Trophoblast cell (in vitro differentiated cells and primary cell): ENCODE measurements at regions not wholly inside any gene's neighbourhood (a gene's known extent, or its start where the extent isn't known, plus 50 kb on each side); places are given as distances from the start of the nearest gene placed in this dataset.

Experiments used
- DNase-seq, 2 donors: peaks; one replicate each; pipeline ENCODE4 v3.0.0-alpha.2; 2016
- H2AFZ ChIP-seq: 2 replicates; pipeline ENCODE4 v1.6.1; 2013; ENCODE audit warnings: low read length, moderate library complexity, mild to moderate bottlenecking; ENCODE audit not compliant: insufficient read depth, poor library complexity
- H2AK5ac ChIP-seq: 2 replicates; pipeline ENCODE4 v1.6.1; 2013; ENCODE audit warnings: mild to moderate bottlenecking, low read length
- H2BK120ac ChIP-seq: 2 replicates; pipeline ENCODE4 v1.6.1; 2013; ENCODE audit warnings: low read length, mild to moderate bottlenecking, moderate library complexity; ENCODE audit not compliant: insufficient read depth, poor library complexity
- H2BK12ac ChIP-seq: 2 replicates; pipeline ENCODE4 v1.6.1; 2013; ENCODE audit warnings: mild to moderate bottlenecking, low read length, moderate library complexity
- H2BK5ac ChIP-seq: 2 replicates; pipeline ENCODE4 v1.6.1; 2013; ENCODE audit warnings: low read length, low read depth, moderate library complexity, mild to moderate bottlenecking; ENCODE audit not compliant: poor library complexity
- H3K14ac ChIP-seq: 2 replicates; pipeline ENCODE4 v1.6.1; 2013; ENCODE audit warnings: mild to moderate bottlenecking, low read length
- H3K18ac ChIP-seq: 2 replicates; pipeline ENCODE4 v1.6.1; 2013; ENCODE audit warnings: mild to moderate bottlenecking, low read length
- H3K23ac ChIP-seq: 2 replicates; pipeline ENCODE4 v1.6.1; 2013; ENCODE audit warnings: low read length
- H3K27ac ChIP-seq: 2 replicates; pipeline ENCODE4 v1.5.1; 2013; ENCODE audit warnings: low read depth, mild to moderate bottlenecking, inconsistent platforms, low read length, moderate library complexity
- H3K27me3 ChIP-seq: 2 replicates; pipeline ENCODE4 v1.6.1; 2013; ENCODE audit warnings: inconsistent platforms, mild to moderate bottlenecking, low read length, moderate library complexity; ENCODE audit not compliant: insufficient read depth
- H3K36me3 ChIP-seq, 2 experiments: 1 replicate in 1 of 2; 2 replicates in 1 of 2; pipeline ENCODE4 v1.6.1; 2013; ENCODE audit warnings: low read length in 2 of 2, mild to moderate bottlenecking in 2 of 2, moderate library complexity in 1 of 2; ENCODE audit not compliant: insufficient read depth in 2 of 2, control insufficient read depth in 1 of 2
- H3K4ac ChIP-seq: 2 replicates; pipeline ENCODE4 v1.6.1; 2013; ENCODE audit warnings: low read depth, mild to moderate bottlenecking, low read length, moderate library complexity
- H3K4me1 ChIP-seq, 2 experiments: 1 replicate in 1 of 2; 2 replicates in 1 of 2; pipeline ENCODE4 v1.6.1; 2013; ENCODE audit warnings: low read length in 2 of 2, mild to moderate bottlenecking in 2 of 2, moderate library complexity in 1 of 2; ENCODE audit not compliant: insufficient read depth in 2 of 2, control insufficient read depth in 1 of 2
- H3K4me2 ChIP-seq: 2 replicates; pipeline ENCODE4 v1.6.1; 2013; ENCODE audit warnings: inconsistent platforms, mild to moderate bottlenecking, low read length, moderate library complexity
- H3K4me3 ChIP-seq: 2 replicates; pipeline ENCODE4 v1.5.1; 2013; ENCODE audit warnings: mild to moderate bottlenecking, low read depth, low read length, inconsistent platforms
- H3K79me1 ChIP-seq: one replicate; pipeline ENCODE4 v1.6.1; 2013; ENCODE audit warnings: low read length
- H3K79me2 ChIP-seq: 2 replicates; pipeline ENCODE4 v1.6.1; 2013; ENCODE audit warnings: low read length, mild to moderate bottlenecking; ENCODE audit not compliant: control insufficient read depth, insufficient read depth, poor library complexity
- H3K9ac ChIP-seq: 2 replicates; pipeline ENCODE4 v1.6.1; 2013; ENCODE audit warnings: mild to moderate bottlenecking, low read length
- H3K9me3 ChIP-seq: 2 replicates; pipeline ENCODE4 v1.6.1; 2013; ENCODE audit warnings: low read depth, mild to moderate bottlenecking, control low read depth, inconsistent platforms, low read length; ENCODE audit not compliant: insufficient read depth
- H4K12ac ChIP-seq: 2 replicates; pipeline ENCODE4 v1.6.1; 2013; ENCODE audit warnings: low read depth, mild to moderate bottlenecking, low read length, moderate library complexity
- H4K8ac ChIP-seq: 2 replicates; pipeline ENCODE4 v1.6.1; 2013; ENCODE audit warnings: low read depth, mild to moderate bottlenecking, low read length, moderate library complexity
- H4K91ac ChIP-seq: one replicate; pipeline ENCODE4 v1.6.1; 2013; ENCODE audit warnings: low read depth, mild to moderate bottlenecking, low read length, moderate library complexity
- WGBS: extraction: QIAGEN DNeasy Blood & Tissue Kit; methylation state at CpG from one replicate; pipeline ENCODE4 v1.1.7; 2013; ENCODE audit warnings: missing lambda C conversion rate; ENCODE audit not compliant: insufficient read length, insufficient coverage; ENCODE audit errors: extremely low coverage; 5-methylcytosine and 5-hydroxymethylcytosine counted together

DNA sequence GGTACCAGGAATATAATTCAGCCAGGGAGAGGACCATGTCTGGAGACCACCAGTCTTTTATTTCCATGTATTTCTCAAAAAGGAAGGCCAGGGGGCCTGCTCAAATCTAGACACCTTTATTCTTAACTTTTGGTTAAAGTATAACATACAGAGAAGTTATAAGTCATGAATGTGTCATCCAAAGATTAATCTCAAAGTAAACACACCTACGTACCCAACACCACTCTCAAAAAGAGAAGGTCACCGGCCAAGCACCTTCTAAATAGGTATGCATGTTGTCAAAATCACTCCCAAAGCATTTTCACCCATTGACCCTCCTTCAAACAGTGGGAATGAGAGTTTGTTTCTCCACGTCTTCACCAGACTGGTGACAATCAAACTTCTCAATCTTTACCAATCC, 60.0 kb upstream of the FZD10 start:
- no peak for DNase-seq
- Histone ChIP-seq H3K4ac (no peak overlapping the region), H3K27me3 (no peaks in the 10 kb centered on the region), H2BK12ac (no peak overlapping the region), H2BK120ac (no peak overlapping the region), H3K4me2 (no peak overlapping the region), H3K18ac (no peak overlapping the region), H3K14ac (no peak overlapping the region), H3K79me1 (no peaks in the 10 kb centered on the region), H2AFZ (no peak overlapping the region), H3K9me3 (no peaks in the 10 kb centered on the region), H4K91ac (no peak overlapping the region), H3K36me3 (no peaks in the 10 kb centered on the region), H3K9ac (no peak overlapping the region), H3K79me2 (no peaks in the 10 kb centered on the region), H3K23ac (no peak overlapping the region), H3K4me3 (no peak overlapping the region), H2BK5ac (no peak overlapping the region), H2AK5ac (no peak overlapping the region), H3K4me1 (peaks cover 10 to 11% of the 10 kb centered on the region in 2 experiments), H4K8ac (no peak overlapping the region), H3K27ac (no peak overlapping the region), H4K12ac (no peak overlapping the region)
- no CpG with 5 or more reads among the region's 3 CpGs for WGBS

DNA sequence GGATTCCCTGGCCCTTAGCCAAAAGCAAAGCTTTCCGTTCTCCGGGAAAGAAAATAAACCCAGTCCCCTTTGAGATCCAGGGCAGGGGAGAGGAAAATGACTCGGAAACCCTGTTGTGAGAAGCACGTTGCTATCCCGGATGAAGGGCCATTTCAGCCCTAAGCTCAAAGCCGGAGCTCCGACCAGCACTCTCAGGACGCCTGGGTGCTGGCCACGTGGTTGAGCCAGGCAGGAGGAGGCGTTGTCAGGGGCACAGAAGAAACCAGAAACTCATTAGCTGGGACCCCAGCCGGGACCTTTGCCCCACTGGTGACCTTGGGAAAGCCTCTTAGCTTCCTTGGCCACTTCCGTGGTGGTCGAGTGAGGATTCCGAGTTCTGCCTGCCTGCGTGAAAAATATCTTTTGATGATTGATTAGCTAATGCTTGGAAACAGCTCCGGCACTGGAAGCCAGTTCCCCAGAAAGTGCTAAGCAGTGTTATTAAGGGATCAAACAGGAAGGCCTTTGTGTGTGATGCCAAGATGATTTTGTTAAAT, 57.6 kb upstream of the FZD10 start:
- WGBS = no CpG with 5 or more reads among the region's 16 CpGs
- no peak overlapping the region for H3K27ac ChIP-seq
- no peaks in the 10 kb centered on the region for H3K79me2 ChIP-seq

GRCh38 chr12:130109062-130109945, 53.0 kb upstream of the FZD10 start:
- Histone ChIP-seq H3K36me3 (no peaks in the 10 kb centered on the region), H2BK12ac (no peak overlapping the region), H4K12ac (no peak overlapping the region), H3K27ac (no peak overlapping the region), H4K8ac (no peak overlapping the region), H3K14ac (no peak overlapping the region), H3K4me2 (no peak overlapping the region), H3K23ac (no peak overlapping the region), H3K4me3 (no peak overlapping the region), H3K4me1 (peaks cover 0 to 3% of the 10 kb centered on the region in 2 experiments), H2AK5ac (no peak overlapping the region), H3K27me3 (no peaks in the 10 kb centered on the region), H3K9me3 (peaks cover 3% of the 10 kb centered on the region), H3K79me1 (no peaks in the 10 kb centered on the region), H3K4ac (no peak overlapping the region), H3K18ac (no peak overlapping the region), H2BK5ac (no peak overlapping the region), H3K9ac (no peak overlapping the region), H2AFZ (no peak overlapping the region), H4K91ac (no peak overlapping the region), H3K79me2 (no peaks in the 10 kb centered on the region), H2BK120ac (no peak overlapping the region)
- no peak for DNase-seq
- no CpG with 5 or more reads among the region's 16 CpGs for WGBS

More for the DNA sequence above, 57.6 kb upstream of the FZD10 start:
- H3K4me3 ChIP-seq = no peak overlapping the region
- H3K23ac ChIP-seq = no peak overlapping the region
- H2BK120ac ChIP-seq = no peak overlapping the region
- no peak overlapping the region for H3K18ac ChIP-seq
- H4K91ac ChIP-seq = no peak overlapping the region
- no peak overlapping the region for H4K12ac ChIP-seq
- H2BK5ac ChIP-seq = no peak overlapping the region
- H4K8ac ChIP-seq = no peak overlapping the region
- peaks cover 3% of the 10 kb centered on the region for H3K9me3 ChIP-seq
- H3K14ac ChIP-seq = no peak overlapping the region
- H3K4me2 ChIP-seq = no peak overlapping the region
- no peaks in the 10 kb centered on the region for H3K79me1 ChIP-seq
- DNase-seq = no peak
- no peaks in the 10 kb centered on the region for H3K36me3 ChIP-seq
- H2AK5ac ChIP-seq = no peak overlapping the region
- H3K9ac ChIP-seq = no peak overlapping the region
- no peaks in the 10 kb centered on the region for H3K27me3 ChIP-seq
- no peaks in the 10 kb centered on the region for H3K4me1 ChIP-seq
- H2BK12ac ChIP-seq = no peak overlapping the region
- no peak overlapping the region for H3K4ac ChIP-seq
- H2AFZ ChIP-seq = no peak overlapping the region

GRCh38 chr12:130110914-130111313, 51.4 kb upstream of the FZD10 start:
- Histone ChIP-seq H3K4ac (no peak overlapping the region), H3K9ac (no peak overlapping the region), H4K12ac (no peak overlapping the region), H3K4me3 (no peak overlapping the region), H4K8ac (no peak overlapping the region), H2AFZ (no peak overlapping the region), H2BK120ac (no peak overlapping the region), H3K4me1 (peaks cover 0 to 3% of the 10 kb centered on the region in 2 experiments), H2BK12ac (no peak overlapping the region), H3K79me2 (no peaks in the 10 kb centered on the region), H3K23ac (no peak overlapping the region), H3K14ac (no peak overlapping the region), H3K27ac (no peak overlapping the region), H3K79me1 (no peaks in the 10 kb centered on the region), H2AK5ac (no peak overlapping the region), H2BK5ac (no peak overlapping the region), H3K18ac (no peak overlapping the region), H3K4me2 (no peak overlapping the region), H3K9me3 (peaks cover 3% of the 10 kb centered on the region), H3K27me3 (no peaks in the 10 kb centered on the region), H3K36me3 (no peaks in the 10 kb centered on the region), H4K91ac (no peak overlapping the region)
- DNase-seq = no peak
- no CpG with 5 or more reads among the region's 8 CpGs for WGBS
